Kidney (tissue), 13 donors: ENCODE measurements at regions not wholly inside any gene's neighbourhood (a gene's known extent, or its start where the extent isn't known, plus 50 kb on each side); places are given as distances from the start of the nearest gene placed in this dataset.

Experiments
- DNase-seq, 5 donors: peaks; one replicate each; pipeline ENCODE4 v3.0.0-alpha.2; 2013 to 2020
- FAIRE-seq: peaks from 2 replicates; lab custom pipeline; 2012; peaks lifted over from hg19 to GRCh38; lab: Jason Lieb, UNC
- H3K27ac ChIP-seq, 2 donors: one replicate each; pipeline ENCODE4 v1.7.0; 2013; ENCODE audit warnings: low read depth in 2 of 2, low read length in 2 of 2, inconsistent platforms in 1 of 2
- H3K27me3 ChIP-seq: one replicate; pipeline ENCODE4 v1.7.1; 2013; ENCODE audit warnings: low read length, inconsistent platforms; ENCODE audit not compliant: control insufficient read depth, insufficient read depth
- H3K36me3 ChIP-seq, 3 donors: one replicate each; pipeline versions ENCODE4 v1.7.0 to v1.7.1; 2013; ENCODE audit warnings: low read length in 3 of 3, control low read depth in 1 of 3, inconsistent platforms in 1 of 3; ENCODE audit not compliant: insufficient read depth in 3 of 3, control insufficient read depth in 2 of 3
- H3K4me1 ChIP-seq, 3 donors: one replicate each; pipeline versions ENCODE4 v1.7.0 to v1.7.1; 2013; ENCODE audit warnings: low read length in 3 of 3, inconsistent platforms in 1 of 3, low read depth in 1 of 3; ENCODE audit not compliant: control insufficient read depth in 2 of 3, insufficient read depth in 2 of 3
- H3K4me3 ChIP-seq, 3 donors: one replicate each; pipeline versions ENCODE4 v1.7.0 to v1.8.1; 2013; ENCODE audit warnings: low read length in 3 of 3, control low read depth in 1 of 3, inconsistent platforms in 1 of 3
- H3K9ac ChIP-seq, 3 donors: one replicate each; pipeline versions ENCODE4 v1.7.0 to v1.7.1; 2013; ENCODE audit warnings: low read length in 3 of 3, control low read depth in 1 of 3, inconsistent platforms in 1 of 3
- H3K9me3 ChIP-seq, 3 donors: one replicate each; pipeline versions ENCODE4 v1.7.0 to v1.7.1; 2013; ENCODE audit warnings: low read length in 3 of 3, control low read depth in 1 of 3, inconsistent platforms in 1 of 3; ENCODE audit not compliant: control insufficient read depth in 2 of 3, insufficient read depth in 1 of 3
- CTCF ChIP-seq: IDR thresholded peaks from 3 replicates; pipeline ENCODE4 v1.5.1; 2012; ENCODE audit warnings: mild to moderate bottlenecking, moderate library complexity, borderline replicate concordance; ENCODE audit not compliant: insufficient read depth; ENCODE audit errors: extremely low read depth
- intact Hi-C: fragments of 100-400 bp; cut with DNase I; formaldehyde crosslinking; loops from one replicate; pipeline ENCODE4 v1.11.1; 2022
- donor health status: control.
- donor health status: control.
- donor health status: control.
- donor health status: control.
- donor health status: control.
- donor health status: DM: yes; HTN: yes; CAD: no.
- donor health status: Normal renal cell carcinoma (clear cell type).

- H3K27me3 ChIP-seq = no peaks in the 10 kb centered on the region
- peaks cover 8 to 21% (median 12%) of the 10 kb centered on the region in 3 donors for H3K4me1 ChIP-seq
- intact Hi-C loops = no loop called here
- FAIRE-seq = no peak
- no peak for DNase-seq
- H3K9me3 ChIP-seq = no peaks in the 10 kb centered on the region
- H3K4me3 ChIP-seq = no peak overlapping the region
- H3K27ac ChIP-seq = no peak overlapping the region
- no peaks in the 10 kb centered on the region for H3K36me3 ChIP-seq
- no peak overlapping the region for H3K9ac ChIP-seq
- no peak for TF ChIP-seq CTCF
These were observed 144.9 kb upstream of the PKDCC start for GRCh38 chr2:41902897-41903296.

GRCh38 chr2:41903474-41904135 lies 144.2 kb upstream of the PKDCC start:
- Histone ChIP-seq H3K4me3 (no peak overlapping the region), H3K27ac (no peak overlapping the region), H3K9ac (no peak overlapping the region), H3K9me3 (no peaks in the 10 kb centered on the region), H3K27me3 (no peaks in the 10 kb centered on the region), H3K4me1 (peaks cover 8 to 28% (median 17%) of the 10 kb centered on the region in 3 donors), H3K36me3 (no peaks in the 10 kb centered on the region)
- FAIRE-seq = no peak
- no peak for DNase-seq
- intact Hi-C loops = no loop called here
- no peak for TF ChIP-seq CTCF

- FAIRE-seq (no peak), DNase-seq (no peak)
- H3K4me3 ChIP-seq = no peak overlapping the region
- TF ChIP-seq CTCF = no peak
- no peak overlapping the region for H3K27ac ChIP-seq
- no peak overlapping the region for H3K9ac ChIP-seq
- H3K27me3 ChIP-seq = no peaks in the 10 kb centered on the region
- intact Hi-C loops = no loop called here
- H3K36me3 ChIP-seq = no peaks in the 10 kb centered on the region
- peaks cover 8 to 37% (median 22%) of the 10 kb centered on the region in 3 donors for H3K4me1 ChIP-seq
- H3K9me3 ChIP-seq = no peaks in the 10 kb centered on the region
These were observed 143.4 kb upstream of the PKDCC start for GRCh38 chr2:41904459-41904858.
